ENCODE measurements at regions not wholly inside any gene's neighbourhood (a gene's known extent, or its start where the extent isn't known, plus 50 kb on each side); places are given as distances from the start of the nearest gene placed in this dataset.

DNA sequence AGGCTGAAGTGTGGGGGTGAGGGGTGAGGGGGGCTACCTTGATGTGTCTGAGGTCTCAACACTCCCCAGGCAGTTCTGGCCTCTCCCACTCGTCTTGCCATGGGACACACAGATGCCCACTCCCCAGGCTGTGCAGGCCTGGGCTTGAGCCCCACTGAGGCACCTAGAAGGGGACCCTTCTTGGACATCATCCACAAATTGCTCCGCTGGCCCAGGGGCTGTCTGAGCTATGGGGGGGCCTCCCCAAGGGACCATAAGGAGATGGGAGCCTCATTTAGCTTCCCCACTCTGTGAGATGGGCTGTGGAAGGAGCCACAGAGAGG lies 155.5 kb upstream of the MLN start:
- TF ChIP-seq, protein P1, sequence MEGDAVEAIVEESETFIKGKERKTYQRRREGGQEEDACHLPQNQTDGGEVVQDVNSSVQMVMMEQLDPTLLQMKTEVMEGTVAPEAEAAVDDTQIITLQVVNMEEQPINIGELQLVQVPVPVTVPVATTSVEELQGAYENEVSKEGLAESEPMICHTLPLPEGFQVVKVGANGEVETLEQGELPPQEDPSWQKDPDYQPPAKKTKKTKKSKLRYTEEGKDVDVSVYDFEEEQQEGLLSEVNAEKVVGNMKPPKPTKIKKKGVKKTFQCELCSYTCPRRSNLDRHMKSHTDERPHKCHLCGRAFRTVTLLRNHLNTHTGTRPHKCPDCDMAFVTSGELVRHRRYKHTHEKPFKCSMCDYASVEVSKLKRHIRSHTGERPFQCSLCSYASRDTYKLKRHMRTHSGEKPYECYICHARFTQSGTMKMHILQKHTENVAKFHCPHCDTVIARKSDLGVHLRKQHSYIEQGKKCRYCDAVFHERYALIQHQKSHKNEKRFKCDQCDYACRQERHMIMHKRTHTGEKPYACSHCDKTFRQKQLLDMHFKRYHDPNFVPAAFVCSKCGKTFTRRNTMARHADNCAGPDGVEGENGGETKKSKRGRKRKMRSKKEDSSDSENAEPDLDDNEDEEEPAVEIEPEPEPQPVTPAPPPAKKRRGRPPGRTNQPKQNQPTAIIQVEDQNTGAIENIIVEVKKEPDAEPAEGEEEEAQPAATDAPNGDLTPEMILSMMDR (IDR thresholded peaks at IDR 0.05): no peak
- no peaks in the 10 kb centered on the region for H3K9me3 ChIP-seq
- H3K27me3 ChIP-seq: no peaks in the 10 kb centered on the region
- no peak overlapping the region for H3K27ac ChIP-seq
- no peak overlapping the region for H3K4me3 ChIP-seq (ENCODE audit: low read depth in 1 of 2, low read length in 1 of 2)
- no peaks in the 10 kb centered on the region for H3K36me3 ChIP-seq
- no peaks in the 10 kb centered on the region for H3K4me1 ChIP-seq (ENCODE audit: control insufficient read depth in 1 of 2, insufficient read depth in 1 of 2, low read depth in 1 of 2, low read length in 1 of 2)

DNA sequence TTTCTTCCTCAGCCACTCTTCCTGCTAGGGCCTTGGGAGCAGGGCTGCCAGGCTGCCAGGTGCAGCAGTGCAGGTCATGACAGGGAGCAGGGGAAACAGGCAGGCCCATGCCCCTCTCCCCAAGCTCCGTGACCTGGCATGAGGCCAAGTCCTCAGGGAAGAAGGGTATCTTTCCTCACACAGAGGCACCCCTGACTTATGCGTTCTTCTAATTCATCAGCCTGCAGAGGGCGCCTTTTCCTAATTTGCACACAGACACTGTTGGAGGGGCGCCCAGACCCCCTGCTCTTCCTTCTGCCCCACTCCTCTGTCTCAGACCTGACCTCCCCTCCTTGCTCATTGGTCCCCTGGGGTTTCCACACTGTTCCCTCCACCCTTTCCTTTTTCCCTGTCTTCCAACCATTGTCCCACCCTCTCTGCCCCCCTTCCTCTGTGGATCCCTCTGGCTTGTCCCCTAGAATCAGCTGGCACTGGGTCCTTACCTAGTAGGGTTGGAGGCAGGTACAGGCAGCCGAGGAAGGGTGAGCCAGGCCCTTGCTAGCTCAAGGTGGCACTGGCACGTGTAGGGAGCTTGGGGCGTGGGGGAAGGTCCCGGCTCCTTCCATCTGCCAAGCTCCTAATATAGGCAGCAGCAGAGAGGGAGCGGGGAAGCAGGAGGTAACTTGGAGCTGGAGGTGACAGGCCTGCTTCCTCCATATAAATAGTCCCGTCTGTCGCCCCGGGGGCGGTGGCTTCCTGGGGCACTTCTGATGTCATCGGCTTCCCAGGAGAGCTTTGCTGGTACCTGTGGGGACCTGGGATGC lies 154.9 kb upstream of the MLN start:
- H3K27ac ChIP-seq: no peak overlapping the region
- TF ChIP-seq, protein P1 (IDR thresholded peaks at IDR 0.05): no peak
- no peaks in the 10 kb centered on the region for H3K27me3 ChIP-seq
- H3K36me3 ChIP-seq: no peaks in the 10 kb centered on the region
- no peaks in the 10 kb centered on the region for H3K9me3 ChIP-seq
- no peaks in the 10 kb centered on the region for H3K4me1 ChIP-seq (ENCODE audit: control insufficient read depth in 1 of 2, insufficient read depth in 1 of 2, low read depth in 1 of 2, low read length in 1 of 2)
- no peak overlapping the region for H3K4me3 ChIP-seq (ENCODE audit: low read depth in 1 of 2, low read length in 1 of 2)

DNA sequence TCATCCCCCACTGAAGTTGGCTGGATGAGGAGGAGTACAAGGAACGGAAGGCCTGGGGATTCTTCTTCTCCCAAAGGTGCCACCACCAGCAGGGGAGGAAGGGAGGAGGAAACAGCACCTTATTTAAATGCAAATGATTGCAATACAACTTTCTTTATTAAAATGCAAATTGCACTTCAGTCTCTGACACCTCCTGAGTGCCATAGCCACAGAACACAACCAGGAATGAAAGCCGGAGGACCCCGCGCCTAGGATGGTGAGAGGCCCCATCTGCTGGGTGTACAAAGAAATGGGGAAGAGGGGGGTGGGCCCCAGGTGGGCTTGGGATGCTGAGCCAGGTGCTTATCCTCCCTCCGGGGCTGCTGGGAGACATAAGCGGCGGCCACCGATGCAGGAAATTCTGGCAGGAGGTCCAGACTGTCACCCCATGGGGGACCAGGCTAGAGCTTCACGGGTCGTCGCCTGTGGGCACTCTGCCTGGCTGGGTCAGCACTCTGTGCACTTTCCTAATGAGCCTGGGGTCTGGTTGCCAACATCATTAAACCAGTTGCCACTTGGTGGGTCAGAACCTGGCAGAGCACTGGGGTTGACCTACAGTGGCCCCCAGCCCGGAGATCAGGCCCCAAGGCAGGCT lies 154.2 kb upstream of the MLN start:
- Histone ChIP-seq H3K9me3 (no peaks in the 10 kb centered on the region), H3K27ac (no peak overlapping the region), H3K27me3 (no peaks in the 10 kb centered on the region), H3K4me1 (ENCODE audit: control insufficient read depth in 1 of 2, insufficient read depth in 1 of 2, low read depth in 1 of 2, low read length in 1 of 2) (no peaks in the 10 kb centered on the region), H3K36me3 (no peaks in the 10 kb centered on the region), H3K4me3 (ENCODE audit: low read depth in 1 of 2, low read length in 1 of 2) (no peak overlapping the region)
- TF ChIP-seq, protein P1 (IDR thresholded peaks at IDR 0.05): no peak

DNA sequence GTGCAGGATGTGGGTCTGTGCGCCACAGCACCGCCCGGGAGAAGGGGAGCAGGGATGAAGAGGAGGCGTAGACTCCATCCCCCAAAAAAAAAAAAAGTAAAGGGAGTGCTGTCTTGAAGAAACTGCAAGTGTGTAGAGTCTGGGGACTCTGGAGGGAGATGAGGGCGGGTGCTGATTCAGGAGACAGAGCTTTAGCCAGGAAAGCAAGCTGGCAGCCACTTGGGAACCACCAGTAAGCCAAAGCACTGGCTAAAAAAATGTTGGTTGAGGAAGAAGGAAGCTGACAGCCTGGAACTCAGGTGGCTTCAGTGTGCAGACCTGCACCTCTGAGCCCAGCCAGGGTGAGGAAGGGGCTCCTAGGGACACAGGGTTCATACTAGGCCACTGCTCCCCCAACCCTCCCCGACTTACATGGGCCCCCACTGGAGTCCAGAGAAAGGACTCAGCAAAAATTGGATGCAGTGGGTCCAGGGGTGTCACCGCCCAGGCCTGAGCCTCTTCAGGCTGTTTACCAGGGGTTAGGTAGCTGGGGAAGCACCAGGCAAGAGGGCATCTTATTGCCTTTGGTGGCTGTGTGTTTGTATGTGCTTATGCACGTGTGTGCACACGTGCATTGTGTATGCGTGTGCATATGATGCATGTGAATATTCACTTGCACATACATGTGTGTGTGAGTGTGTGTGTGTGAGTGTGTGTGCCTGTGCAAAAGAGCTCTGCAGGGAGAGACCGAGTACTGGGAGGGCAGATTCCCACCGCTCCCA lies 153.5 kb upstream of the MLN start:
- peaks cover 5% of the 10 kb centered on the region for H3K27me3 ChIP-seq

DNA sequence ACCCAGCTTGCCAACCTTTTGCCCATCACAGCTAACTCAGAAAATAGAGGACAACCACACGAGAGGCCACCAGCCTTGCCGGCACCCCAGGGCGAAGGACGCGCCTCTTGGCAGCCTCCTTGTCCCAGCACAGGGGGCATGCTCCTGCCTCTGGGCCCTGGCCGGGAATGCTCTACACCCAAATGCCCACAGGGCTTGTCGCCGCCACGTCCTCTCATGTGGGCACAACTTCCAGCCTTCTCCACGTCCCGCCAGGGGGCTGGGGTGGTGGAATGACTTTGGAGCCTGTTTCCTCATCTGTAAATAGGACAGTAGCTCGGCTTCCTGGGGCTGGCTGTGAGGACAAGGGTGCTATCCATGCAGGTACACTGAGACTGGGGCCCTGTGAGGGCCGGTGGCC lies 152.4 kb upstream of the MLN start:
- no peaks in the 10 kb centered on the region for H3K9me3 ChIP-seq
- H3K4me1 ChIP-seq (ENCODE audit: control insufficient read depth in 1 of 2, insufficient read depth in 1 of 2, low read depth in 1 of 2, low read length in 1 of 2): no peaks in the 10 kb centered on the region
- TF ChIP-seq, protein P1 (IDR thresholded peaks at IDR 0.05): no peak
- no peak overlapping the region for H3K4me3 ChIP-seq (ENCODE audit: low read depth in 1 of 2, low read length in 1 of 2)
- no peaks in the 10 kb centered on the region for H3K36me3 ChIP-seq
- H3K27ac ChIP-seq: no peak overlapping the region
- peaks cover 5% of the 10 kb centered on the region for H3K27me3 ChIP-seq

More for the DNA sequence above, 153.5 kb upstream of the MLN start:
- no peak overlapping the region for H3K27ac ChIP-seq
- no peak overlapping the region for H3K4me3 ChIP-seq (ENCODE audit: low read depth in 1 of 2, low read length in 1 of 2)
- H3K4me1 ChIP-seq (ENCODE audit: control insufficient read depth in 1 of 2, insufficient read depth in 1 of 2, low read depth in 1 of 2, low read length in 1 of 2): no peaks in the 10 kb centered on the region
- H3K9me3 ChIP-seq: no peaks in the 10 kb centered on the region
- no peaks in the 10 kb centered on the region for H3K36me3 ChIP-seq
- TF ChIP-seq, protein P1 (IDR thresholded peaks at IDR 0.05): no peak
